ENCODE measurements at regions not wholly inside any gene's neighbourhood (a gene's known extent, or its start where the extent isn't known, plus 50 kb on each side); places are given as distances from the start of the nearest gene placed in this dataset.

GRCh38 chr20:24297993-24298392, 171.4 kb upstream of the SYNDIG1 start:
- Histone ChIP-seq H3K9ac (ENCODE audit: low read length) (no peak overlapping the region), H3K4me1 (ENCODE audit: insufficient read depth, low read length) (no peaks in the 10 kb centered on the region), H4K20me1 (ENCODE audit: low read length) (no peaks in the 10 kb centered on the region), H3F3A (ENCODE audit: low read length, unreplicated experiment) (no peaks in the 10 kb centered on the region), H3K27ac (ENCODE audit: low read length) (no peak overlapping the region), H3K4me2 (ENCODE audit: low read length) (no peak overlapping the region), H3K4me3 (ENCODE audit: low read length) (no peak overlapping the region), H3K79me2 (ENCODE audit: low read length) (no peaks in the 10 kb centered on the region), H3K27me3 (ENCODE audit: low read length) (peaks cover 74% of the 10 kb centered on the region), H3K9me2 (replicated peaks; ENCODE audit: low read length) (no peaks in the 10 kb centered on the region), H2AFZ (ENCODE audit: low read length) (no peak overlapping the region), H3K36me3 (ENCODE audit: low read depth, low read length) (no peaks in the 10 kb centered on the region), H3K9me3 (ENCODE audit: low read length) (no peaks in the 10 kb centered on the region)
- ChIA-PET POLR2A (ENCODE audit: unreplicated experiment) (no interaction called here), CTCF (no interaction called here)
- BruUV-seq (replicated peaks): no TSS peak
- ATAC-seq (no peak), DNase-seq (no peak)
- no peak for TF ChIP-seq CTCF (conservative IDR thresholded peaks at IDR 0.05; ENCODE audit: low read depth, low read length)
- TF ChIP-seq EZH2 (IDR thresholded peaks at IDR 0.05; ENCODE audit: low read length, unreplicated experiment): no peak
- no peak for TF ChIP-seq EZH2phosphoT487 (IDR thresholded peaks at IDR 0.05; ENCODE audit: borderline replicate concordance, low read length)
- intact Hi-C loops (cut with micrococcal nuclease): no loop called here

DNA sequence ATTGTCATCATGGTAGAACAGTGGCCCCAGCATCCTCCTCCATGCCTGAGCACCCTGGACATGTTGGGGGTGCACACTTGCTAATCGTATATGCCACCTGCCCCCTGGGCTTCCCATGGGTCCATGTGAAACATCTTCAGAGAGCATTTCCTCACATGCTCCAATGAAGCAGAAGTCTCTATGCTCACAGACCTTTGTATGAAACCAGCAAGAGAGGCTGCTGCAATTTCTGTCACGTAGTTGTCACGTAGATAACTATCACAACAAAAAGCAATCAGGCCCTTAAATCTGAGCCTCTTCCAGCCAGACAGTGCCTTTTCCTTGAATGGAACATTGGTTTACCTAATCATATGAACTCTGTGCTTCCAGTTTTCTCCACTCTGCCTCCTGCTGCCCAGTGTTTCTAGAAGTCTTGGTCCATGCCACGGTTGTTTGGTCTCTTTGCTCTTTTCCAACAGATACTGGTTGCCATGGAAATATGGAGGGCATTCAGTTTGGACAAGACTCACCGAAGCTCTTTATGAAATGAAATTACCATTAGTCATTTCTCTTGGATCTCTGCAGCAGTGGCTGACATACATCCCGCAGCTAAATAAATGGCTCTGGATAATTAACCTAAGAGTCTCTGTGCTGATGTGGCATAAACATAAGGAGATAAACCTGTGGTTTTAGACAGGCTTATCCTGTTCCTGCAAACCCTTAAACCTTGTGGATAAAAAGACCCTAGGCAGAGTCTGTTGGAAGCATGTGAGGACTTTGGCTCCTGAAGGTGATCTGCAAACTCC, 172.8 kb upstream of the SYNDIG1 start:
- Histone ChIP-seq H3K27me3 (ENCODE audit: low read length) (peaks cover 73% of the 10 kb centered on the region), H2AFZ (ENCODE audit: low read length) (no peak overlapping the region), H3F3A (ENCODE audit: low read length, unreplicated experiment) (no peaks in the 10 kb centered on the region), H3K36me3 (ENCODE audit: low read depth, low read length) (no peaks in the 10 kb centered on the region), H3K79me2 (ENCODE audit: low read length) (no peaks in the 10 kb centered on the region), H3K9me2 (replicated peaks; ENCODE audit: low read length) (no peaks in the 10 kb centered on the region), H3K4me3 (ENCODE audit: low read length) (no peak overlapping the region), H3K4me2 (ENCODE audit: low read length) (no peak overlapping the region), H4K20me1 (ENCODE audit: low read length) (no peaks in the 10 kb centered on the region), H3K27ac (ENCODE audit: low read length) (no peak overlapping the region), H3K9ac (ENCODE audit: low read length) (no peak overlapping the region), H3K4me1 (ENCODE audit: insufficient read depth, low read length) (no peaks in the 10 kb centered on the region), H3K9me3 (ENCODE audit: low read length) (no peaks in the 10 kb centered on the region)
- ATAC-seq (no peak), DNase-seq (no peak)
- no TSS peak for BruUV-seq (replicated peaks)
- TF ChIP-seq EZH2phosphoT487 (IDR thresholded peaks at IDR 0.05; ENCODE audit: borderline replicate concordance, low read length): no peak
- TF ChIP-seq EZH2 (IDR thresholded peaks at IDR 0.05; ENCODE audit: low read length, unreplicated experiment): no peak
- TF ChIP-seq CTCF (conservative IDR thresholded peaks at IDR 0.05; ENCODE audit: low read depth, low read length): no peak
- intact Hi-C loops (cut with micrococcal nuclease): no loop called here
- CTCF ChIA-PET: no interaction called here
- POLR2A ChIA-PET (ENCODE audit: unreplicated experiment): no interaction called here

DNA sequence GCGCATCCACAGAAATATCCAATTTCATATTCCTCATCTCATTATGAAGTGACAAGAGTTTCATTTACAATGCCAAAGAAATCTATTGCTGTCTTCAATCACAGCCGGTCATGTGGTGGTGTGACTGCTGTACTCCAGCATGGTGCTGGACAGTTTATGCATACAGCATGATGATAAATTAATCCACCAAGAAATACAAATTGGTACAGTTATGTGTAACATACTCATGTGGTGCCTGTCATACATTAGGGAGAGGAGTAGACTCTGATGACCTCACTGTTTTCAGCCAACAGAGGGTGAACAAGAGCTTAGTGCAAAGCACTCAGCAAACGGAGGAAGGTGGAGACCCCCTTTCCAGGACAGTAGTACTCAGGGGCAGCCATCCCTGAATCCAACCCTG, 178.4 kb upstream of the SYNDIG1 start:
- Histone ChIP-seq H3K9ac (ENCODE audit: low read length) (no peak overlapping the region), H3K4me3 (ENCODE audit: low read length) (no peak overlapping the region), H3K9me2 (replicated peaks; ENCODE audit: low read length) (no peaks in the 10 kb centered on the region), H3K79me2 (ENCODE audit: low read length) (no peaks in the 10 kb centered on the region), H3K36me3 (ENCODE audit: low read depth, low read length) (no peaks in the 10 kb centered on the region), H3K4me2 (ENCODE audit: low read length) (no peak overlapping the region), H3K9me3 (ENCODE audit: low read length) (no peaks in the 10 kb centered on the region), H3K27me3 (ENCODE audit: low read length) (peaks cover 73% of the 10 kb centered on the region), H3K27ac (ENCODE audit: low read length) (no peak overlapping the region), H3K4me1 (ENCODE audit: insufficient read depth, low read length) (no peaks in the 10 kb centered on the region), H4K20me1 (ENCODE audit: low read length) (no peaks in the 10 kb centered on the region), H3F3A (ENCODE audit: low read length, unreplicated experiment) (no peaks in the 10 kb centered on the region), H2AFZ (ENCODE audit: low read length) (no peak overlapping the region)
- DNase-seq: no peak
- intact Hi-C loops (cut with micrococcal nuclease): no loop called here
- BruUV-seq (replicated peaks): no TSS peak
- TF ChIP-seq EZH2 (IDR thresholded peaks at IDR 0.05; ENCODE audit: low read length, unreplicated experiment) (no peak), EZH2phosphoT487 (IDR thresholded peaks at IDR 0.05; ENCODE audit: borderline replicate concordance, low read length) (no peak), CTCF (conservative IDR thresholded peaks at IDR 0.05; ENCODE audit: low read depth, low read length) (no peak)
- CTCF ChIA-PET: no interaction called here
- POLR2A ChIA-PET (ENCODE audit: unreplicated experiment): no interaction called here
- no peak for ATAC-seq
